ENCODE measurements at regions not wholly inside any gene's neighbourhood (a gene's known extent, or its start where the extent isn't known, plus 50 kb on each side); places are given as distances from the start of the nearest gene placed in this dataset.
"Not testable (repeated sequence)": the region's sequence is repeated elsewhere in the genome, so short reads cannot be mapped to it uniquely, and the experiment has no call there.

DNA sequence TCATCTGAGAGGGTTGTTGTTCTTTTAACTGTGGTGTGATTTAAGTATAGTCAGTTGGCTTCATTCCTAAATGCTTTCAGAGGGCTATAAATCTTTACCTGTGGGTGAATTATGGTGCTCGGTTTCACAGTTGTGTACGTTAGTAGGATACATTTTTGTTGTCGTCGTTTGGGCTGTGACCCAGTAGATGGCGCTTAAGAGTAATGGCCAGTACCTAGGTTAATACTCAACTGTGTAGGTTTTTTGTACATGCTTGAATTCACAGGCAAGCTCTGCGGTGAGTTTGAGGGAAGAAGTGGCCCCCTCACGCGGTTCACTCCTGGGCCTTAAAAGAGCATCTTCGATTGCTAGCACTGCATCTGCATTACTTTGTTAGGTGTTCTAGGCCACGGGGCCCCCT lies 571.7 kb upstream of the TGIF2LX start:
- H3K4me1 Mint-ChIP-seq (ENCODE audit: low read depth, unreplicated experiment): not testable (repeated sequence)

DNA sequence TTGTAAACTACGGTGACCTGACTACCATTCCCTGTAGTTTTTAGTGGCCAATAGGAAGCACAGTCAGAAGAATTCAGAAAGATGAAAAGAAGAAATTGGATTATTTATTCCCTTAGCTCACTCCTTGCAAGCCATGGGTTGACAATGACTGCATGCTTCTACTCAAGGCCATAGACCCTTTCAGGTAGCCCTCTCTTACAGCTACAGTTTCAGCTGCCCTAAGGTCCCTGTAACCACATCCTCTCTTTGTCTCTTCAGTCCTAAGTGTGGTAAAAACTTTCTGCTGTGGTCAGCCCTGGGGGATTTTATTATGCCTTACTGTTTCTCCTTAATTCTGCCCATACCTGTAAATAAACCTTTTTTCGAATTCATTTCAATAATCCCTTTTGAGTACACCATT lies 551.8 kb upstream of the TGIF2LX start:
- H3K9me3 ChIP-seq; CTCF ChIA-PET; H3K27me3 Mint-ChIP-seq (ENCODE audit: insufficient read depth, unreplicated experiment); H3K4me1 Mint-ChIP-seq (ENCODE audit: low read depth, unreplicated experiment); H3K9me3 Mint-ChIP-seq (ENCODE audit: unreplicated experiment); DNase-seq; H3K36me3 Mint-ChIP-seq (ENCODE audit: insufficient read depth, unreplicated experiment); H3K36me3 ChIP-seq (ENCODE audit: control insufficient read depth, insufficient read depth, low read length); H3K4me3 ChIP-seq (ENCODE audit: low read depth, low read length); intact Hi-C loops (cut with micrococcal nuclease; ENCODE audit: unreplicated experiment); POLR2A ChIA-PET; H3K27ac Mint-ChIP-seq (ENCODE audit: unreplicated experiment); H3K4me3 Mint-ChIP-seq (ENCODE audit: unreplicated experiment); H3K4me1 ChIP-seq; H3K27me3 ChIP-seq (replicated peaks; ENCODE audit: control insufficient read depth, insufficient read depth, low read length); BruUV-seq (replicated peaks): not testable (repeated sequence)

More for the DNA sequence above, 571.7 kb upstream of the TGIF2LX start:
- H3K4me1 ChIP-seq; H3K4me3 ChIP-seq (ENCODE audit: low read depth, low read length); H3K9me3 Mint-ChIP-seq (ENCODE audit: unreplicated experiment); H3K36me3 Mint-ChIP-seq (ENCODE audit: insufficient read depth, unreplicated experiment); H3K27me3 ChIP-seq (replicated peaks; ENCODE audit: control insufficient read depth, insufficient read depth, low read length); H3K36me3 ChIP-seq (ENCODE audit: control insufficient read depth, insufficient read depth, low read length); POLR2A ChIA-PET; BruUV-seq (replicated peaks); intact Hi-C loops (cut with micrococcal nuclease; ENCODE audit: unreplicated experiment); H3K27ac Mint-ChIP-seq (ENCODE audit: unreplicated experiment); H3K9me3 ChIP-seq; H3K27me3 Mint-ChIP-seq (ENCODE audit: insufficient read depth, unreplicated experiment); H3K4me3 Mint-ChIP-seq (ENCODE audit: unreplicated experiment); CTCF ChIA-PET: not testable (repeated sequence)
- DNase-seq: peak in 1 of 2 experiments; percentile 20

DNA sequence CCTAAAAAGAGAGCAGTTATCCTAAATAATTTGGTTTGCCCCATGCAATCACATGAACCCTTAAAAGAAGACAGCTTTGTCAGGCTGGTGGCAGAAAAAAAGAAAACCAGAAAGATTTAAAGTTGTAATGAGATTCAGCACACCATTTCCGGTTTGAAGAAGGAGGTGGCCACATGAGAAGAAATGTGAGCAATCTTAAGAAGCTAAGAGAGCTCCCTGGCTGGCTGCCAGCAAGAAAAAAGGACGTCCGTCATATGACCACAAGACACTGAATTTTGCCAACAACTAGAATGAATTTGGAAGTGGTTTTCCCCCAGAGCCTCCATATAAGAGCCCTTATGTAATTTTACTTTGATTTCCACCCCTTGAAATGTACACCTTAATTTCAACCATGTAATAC lies 528.7 kb upstream of the TGIF2LX start:
- not testable (repeated sequence) for DNase-seq

DNA sequence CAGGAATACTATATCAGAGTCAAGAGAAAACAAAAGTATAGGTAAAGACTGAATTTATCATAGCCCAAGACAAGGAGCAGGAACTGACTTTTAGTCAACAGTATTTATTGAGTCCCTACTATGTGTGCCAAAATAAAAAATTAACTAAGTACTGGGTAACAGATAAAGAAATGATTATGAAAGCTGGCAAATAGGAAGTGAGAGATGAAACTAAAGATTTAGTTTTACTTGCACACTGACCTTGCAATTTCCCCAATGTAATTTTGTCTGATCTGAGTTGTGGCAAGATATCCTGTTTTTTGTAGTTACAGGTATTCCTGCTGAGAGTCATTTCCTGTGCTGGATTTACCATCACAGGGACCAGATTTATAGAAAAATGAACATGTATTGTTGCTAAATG lies 518.9 kb upstream of the TGIF2LX start:
- H3K9me3 ChIP-seq; BruUV-seq (replicated peaks); H3K27ac Mint-ChIP-seq (ENCODE audit: unreplicated experiment); DNase-seq; CTCF ChIA-PET; H3K36me3 Mint-ChIP-seq (ENCODE audit: insufficient read depth, unreplicated experiment); H3K4me1 Mint-ChIP-seq (ENCODE audit: low read depth, unreplicated experiment); POLR2A ChIA-PET; H3K36me3 ChIP-seq (ENCODE audit: control insufficient read depth, insufficient read depth, low read length); H3K27me3 Mint-ChIP-seq (ENCODE audit: insufficient read depth, unreplicated experiment); H3K9me3 Mint-ChIP-seq (ENCODE audit: unreplicated experiment); intact Hi-C loops (cut with micrococcal nuclease; ENCODE audit: unreplicated experiment); H3K4me1 ChIP-seq; H3K4me3 Mint-ChIP-seq (ENCODE audit: unreplicated experiment); H3K4me3 ChIP-seq (ENCODE audit: low read depth, low read length); H3K27me3 ChIP-seq (replicated peaks; ENCODE audit: control insufficient read depth, insufficient read depth, low read length): not testable (repeated sequence)

More for the DNA sequence above, 528.7 kb upstream of the TGIF2LX start:
- H3K27me3 ChIP-seq (replicated peaks; ENCODE audit: control insufficient read depth, insufficient read depth, low read length); H3K4me1 ChIP-seq; BruUV-seq (replicated peaks); H3K27me3 Mint-ChIP-seq (ENCODE audit: insufficient read depth, unreplicated experiment); intact Hi-C loops (cut with micrococcal nuclease; ENCODE audit: unreplicated experiment); H3K27ac Mint-ChIP-seq (ENCODE audit: unreplicated experiment); H3K4me1 Mint-ChIP-seq (ENCODE audit: low read depth, unreplicated experiment); H3K4me3 Mint-ChIP-seq (ENCODE audit: unreplicated experiment); H3K4me3 ChIP-seq (ENCODE audit: low read depth, low read length); H3K36me3 ChIP-seq (ENCODE audit: control insufficient read depth, insufficient read depth, low read length); H3K36me3 Mint-ChIP-seq (ENCODE audit: insufficient read depth, unreplicated experiment); H3K9me3 Mint-ChIP-seq (ENCODE audit: unreplicated experiment); H3K9me3 ChIP-seq; POLR2A ChIA-PET; CTCF ChIA-PET: not testable (repeated sequence)

DNA sequence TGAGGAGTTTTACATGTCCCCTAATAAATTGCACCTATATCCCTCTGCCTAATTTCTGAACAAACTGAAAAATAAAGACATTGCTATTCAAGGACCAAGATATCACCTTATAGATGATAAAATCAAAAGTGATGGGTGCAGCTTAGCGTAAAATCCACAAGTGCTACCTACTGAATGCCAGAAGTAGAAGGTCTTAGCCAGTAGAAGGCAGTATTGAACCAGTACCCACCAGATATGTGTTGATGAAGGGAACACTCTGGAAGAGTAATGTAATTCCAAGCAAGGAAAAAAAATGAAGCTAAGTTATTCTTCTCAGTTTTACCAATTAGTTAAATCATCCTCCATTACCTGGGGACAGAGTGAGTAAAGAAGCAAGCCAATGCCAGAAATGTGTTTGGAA lies 516.6 kb upstream of the TGIF2LX start:
- not testable (repeated sequence) for H3K9me3 Mint-ChIP-seq (ENCODE audit: unreplicated experiment)

DNA sequence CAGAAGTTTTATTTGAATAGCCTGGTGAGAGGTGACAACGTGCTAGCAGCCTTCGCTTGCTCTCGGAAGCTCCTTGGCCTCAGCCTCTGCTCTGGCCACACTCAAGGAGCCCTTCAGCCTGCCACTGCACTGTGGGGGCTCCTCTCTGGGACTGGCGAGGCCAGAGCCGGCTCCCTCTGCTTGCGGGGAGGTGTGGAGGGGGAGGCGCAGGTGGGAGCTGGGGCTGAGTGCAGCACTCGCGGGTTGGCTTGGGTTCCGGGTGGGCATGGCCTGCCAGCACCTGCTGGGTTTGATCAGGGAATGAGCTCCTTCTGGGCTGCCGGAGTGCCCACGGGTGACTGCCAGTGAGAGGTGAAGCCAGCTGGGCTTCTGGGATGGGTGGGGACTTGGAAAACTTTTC lies 504.8 kb upstream of the TGIF2LX start:
- H3K4me3 ChIP-seq (ENCODE audit: low read depth, low read length); H3K27me3 Mint-ChIP-seq (ENCODE audit: insufficient read depth, unreplicated experiment); CTCF ChIA-PET; H3K4me1 Mint-ChIP-seq (ENCODE audit: low read depth, unreplicated experiment); intact Hi-C loops (cut with micrococcal nuclease; ENCODE audit: unreplicated experiment); H3K4me1 ChIP-seq; DNase-seq; POLR2A ChIA-PET; H3K9me3 ChIP-seq; H3K27ac Mint-ChIP-seq (ENCODE audit: unreplicated experiment); H3K9me3 Mint-ChIP-seq (ENCODE audit: unreplicated experiment); H3K36me3 Mint-ChIP-seq (ENCODE audit: insufficient read depth, unreplicated experiment); H3K36me3 ChIP-seq (ENCODE audit: control insufficient read depth, insufficient read depth, low read length); BruUV-seq (replicated peaks); H3K4me3 Mint-ChIP-seq (ENCODE audit: unreplicated experiment); H3K27me3 ChIP-seq (replicated peaks; ENCODE audit: control insufficient read depth, insufficient read depth, low read length): not testable (repeated sequence)

More for the DNA sequence above, 516.6 kb upstream of the TGIF2LX start:
- H3K4me3 ChIP-seq (ENCODE audit: low read depth, low read length); POLR2A ChIA-PET; H3K4me3 Mint-ChIP-seq (ENCODE audit: unreplicated experiment); H3K27me3 ChIP-seq (replicated peaks; ENCODE audit: control insufficient read depth, insufficient read depth, low read length); H3K9me3 ChIP-seq; DNase-seq; H3K27me3 Mint-ChIP-seq (ENCODE audit: insufficient read depth, unreplicated experiment); intact Hi-C loops (cut with micrococcal nuclease; ENCODE audit: unreplicated experiment); CTCF ChIA-PET; H3K4me1 ChIP-seq; H3K36me3 ChIP-seq (ENCODE audit: control insufficient read depth, insufficient read depth, low read length); H3K36me3 Mint-ChIP-seq (ENCODE audit: insufficient read depth, unreplicated experiment); BruUV-seq (replicated peaks); H3K4me1 Mint-ChIP-seq (ENCODE audit: low read depth, unreplicated experiment); H3K27ac Mint-ChIP-seq (ENCODE audit: unreplicated experiment): not testable (repeated sequence)

DNA sequence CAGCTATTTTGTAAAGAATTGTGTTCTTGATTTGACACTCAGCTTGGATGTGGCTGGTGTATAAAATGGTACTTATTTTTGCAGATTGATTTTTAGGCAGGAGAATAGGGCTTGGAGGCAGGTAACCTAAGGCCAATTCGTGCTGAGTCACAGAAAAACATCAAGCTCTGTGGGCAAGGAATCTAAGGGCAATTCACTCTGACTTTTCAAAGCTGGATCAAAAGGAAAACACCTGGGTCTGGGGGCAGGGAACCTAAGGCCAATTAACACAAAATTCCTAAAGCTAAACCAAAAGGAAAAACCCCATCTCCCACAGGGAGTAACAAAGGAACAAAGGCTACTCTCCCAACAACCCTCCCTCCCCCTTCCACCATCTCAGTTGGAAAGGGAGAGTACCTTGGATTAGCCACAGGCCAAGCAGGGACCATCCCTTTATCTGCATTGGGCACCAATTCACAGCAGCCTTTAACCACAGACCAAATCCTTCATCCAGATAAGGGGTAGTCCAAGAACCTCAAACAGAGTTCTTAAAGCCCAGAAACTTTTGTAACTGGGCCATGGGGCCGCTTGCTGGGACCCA lies 489.0 kb upstream of the TGIF2LX start:
- intact Hi-C loops (cut with micrococcal nuclease; ENCODE audit: unreplicated experiment); CTCF ChIA-PET; H3K27me3 Mint-ChIP-seq (ENCODE audit: insufficient read depth, unreplicated experiment); H3K9me3 ChIP-seq; H3K4me1 ChIP-seq; H3K4me3 ChIP-seq (ENCODE audit: low read depth, low read length); H3K9me3 Mint-ChIP-seq (ENCODE audit: unreplicated experiment); H3K27me3 ChIP-seq (replicated peaks; ENCODE audit: control insufficient read depth, insufficient read depth, low read length); POLR2A ChIA-PET; H3K4me3 Mint-ChIP-seq (ENCODE audit: unreplicated experiment); DNase-seq; H3K36me3 ChIP-seq (ENCODE audit: control insufficient read depth, insufficient read depth, low read length); H3K4me1 Mint-ChIP-seq (ENCODE audit: low read depth, unreplicated experiment); H3K27ac Mint-ChIP-seq (ENCODE audit: unreplicated experiment); BruUV-seq (replicated peaks); H3K36me3 Mint-ChIP-seq (ENCODE audit: insufficient read depth, unreplicated experiment): not testable (repeated sequence)
